ENCODE measurements at regions not wholly inside any gene's neighbourhood (a gene's known extent, or its start where the extent isn't known, plus 50 kb on each side); places are given as distances from the start of the nearest gene placed in this dataset.

GRCh38 chr10:65497837-65498236, 1428.0 kb upstream of the LRRTM3 start:
- Mint-ChIP-seq H3K4me1 (no peaks in the 10 kb centered on the region), H3K9me3 (no peaks in the 10 kb centered on the region)
- H2AFZ ChIP-seq (replicated peaks): no peak overlapping the region

GRCh38 chr10:65500716-65501115, 1425.1 kb upstream of the LRRTM3 start:
- Mint-ChIP-seq H3K27me3 (ENCODE audit: insufficient read depth, low read depth) (no peaks in the 10 kb centered on the region), H3K4me3 (no peak overlapping the region), H3K4me1 (no peaks in the 10 kb centered on the region), H3K36me3 (no peaks in the 10 kb centered on the region), H3K27ac (no peak overlapping the region), H3K9me3 (no peaks in the 10 kb centered on the region)
- H3K36me3 ChIP-seq: no peaks in the 10 kb centered on the region
- no peak for TF ChIP-seq EZH2phosphoT487 (IDR thresholded peaks at IDR 0.05)
- no peak for TF ChIP-seq EZH2 (IDR thresholded peaks at IDR 0.05)
- TF ChIP-seq, protein P1, sequence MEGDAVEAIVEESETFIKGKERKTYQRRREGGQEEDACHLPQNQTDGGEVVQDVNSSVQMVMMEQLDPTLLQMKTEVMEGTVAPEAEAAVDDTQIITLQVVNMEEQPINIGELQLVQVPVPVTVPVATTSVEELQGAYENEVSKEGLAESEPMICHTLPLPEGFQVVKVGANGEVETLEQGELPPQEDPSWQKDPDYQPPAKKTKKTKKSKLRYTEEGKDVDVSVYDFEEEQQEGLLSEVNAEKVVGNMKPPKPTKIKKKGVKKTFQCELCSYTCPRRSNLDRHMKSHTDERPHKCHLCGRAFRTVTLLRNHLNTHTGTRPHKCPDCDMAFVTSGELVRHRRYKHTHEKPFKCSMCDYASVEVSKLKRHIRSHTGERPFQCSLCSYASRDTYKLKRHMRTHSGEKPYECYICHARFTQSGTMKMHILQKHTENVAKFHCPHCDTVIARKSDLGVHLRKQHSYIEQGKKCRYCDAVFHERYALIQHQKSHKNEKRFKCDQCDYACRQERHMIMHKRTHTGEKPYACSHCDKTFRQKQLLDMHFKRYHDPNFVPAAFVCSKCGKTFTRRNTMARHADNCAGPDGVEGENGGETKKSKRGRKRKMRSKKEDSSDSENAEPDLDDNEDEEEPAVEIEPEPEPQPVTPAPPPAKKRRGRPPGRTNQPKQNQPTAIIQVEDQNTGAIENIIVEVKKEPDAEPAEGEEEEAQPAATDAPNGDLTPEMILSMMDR (IDR thresholded peaks at IDR 0.05): no peak
- no peak overlapping the region for H3K9ac ChIP-seq
- H3K27ac ChIP-seq: no peak overlapping the region
- no peaks in the 10 kb centered on the region for H3K79me2 ChIP-seq (ENCODE audit: low read depth)
- no peaks in the 10 kb centered on the region for H3F3A ChIP-seq (ENCODE audit: low read depth)
- no peaks in the 10 kb centered on the region for H3K9me3 ChIP-seq (ENCODE audit: low read depth)
- H3K4me1 ChIP-seq: no peaks in the 10 kb centered on the region
- no peak for DNase-seq (ENCODE audit: low spot score)
- no peak overlapping the region for H2AFZ ChIP-seq (replicated peaks)
- no peak overlapping the region for H3K4me2 ChIP-seq
- H4K20me1 ChIP-seq (ENCODE audit: low read depth): no peaks in the 10 kb centered on the region
- no peak overlapping the region for H3K4me3 ChIP-seq
- H3K27me3 ChIP-seq: no peaks in the 10 kb centered on the region

More at GRCh38 chr10:65497837-65498236, 1428.0 kb upstream of the LRRTM3 start:
- Histone ChIP-seq H3K9me3 (ENCODE audit: low read depth) (no peaks in the 10 kb centered on the region), H3K4me3 (no peak overlapping the region), H3K79me2 (ENCODE audit: low read depth) (no peaks in the 10 kb centered on the region), H3K27me3 (no peaks in the 10 kb centered on the region), H3K4me1 (no peaks in the 10 kb centered on the region), H3K9ac (no peak overlapping the region), H3F3A (ENCODE audit: low read depth) (no peaks in the 10 kb centered on the region), H3K36me3 (no peaks in the 10 kb centered on the region), H4K20me1 (ENCODE audit: low read depth) (no peaks in the 10 kb centered on the region), H3K4me2 (no peak overlapping the region), H3K27ac (no peak overlapping the region)
- H3K36me3 Mint-ChIP-seq: no peaks in the 10 kb centered on the region
- no peak overlapping the region for H3K4me3 Mint-ChIP-seq
- H3K27me3 Mint-ChIP-seq (ENCODE audit: insufficient read depth, low read depth): no peaks in the 10 kb centered on the region
- no peak overlapping the region for H3K27ac Mint-ChIP-seq
- DNase-seq (ENCODE audit: low spot score): no peak
- TF ChIP-seq, protein P1 (IDR thresholded peaks at IDR 0.05): no peak
- TF ChIP-seq EZH2 (IDR thresholded peaks at IDR 0.05) (no peak), EZH2phosphoT487 (IDR thresholded peaks at IDR 0.05) (no peak)

GRCh38 chr10:65501259-65501658, 1424.6 kb upstream of the LRRTM3 start:
- H3K27ac Mint-ChIP-seq: no peak overlapping the region
- Histone ChIP-seq H3K9me3 (ENCODE audit: low read depth) (no peaks in the 10 kb centered on the region), H3K36me3 (no peaks in the 10 kb centered on the region)

More at GRCh38 chr10:65501259-65501658, 1424.6 kb upstream of the LRRTM3 start:
- Histone ChIP-seq H3F3A (ENCODE audit: low read depth) (no peaks in the 10 kb centered on the region), H3K27me3 (no peaks in the 10 kb centered on the region), H3K27ac (no peak overlapping the region), H2AFZ (replicated peaks) (no peak overlapping the region), H3K9ac (no peak overlapping the region), H3K79me2 (ENCODE audit: low read depth) (no peaks in the 10 kb centered on the region), H3K4me1 (no peaks in the 10 kb centered on the region), H4K20me1 (ENCODE audit: low read depth) (no peaks in the 10 kb centered on the region), H3K4me2 (no peak overlapping the region), H3K4me3 (no peak overlapping the region)
- no peak for DNase-seq (ENCODE audit: low spot score)
- no peak overlapping the region for H3K4me3 Mint-ChIP-seq
- H3K4me1 Mint-ChIP-seq: no peaks in the 10 kb centered on the region
- TF ChIP-seq, protein P1 (IDR thresholded peaks at IDR 0.05): no peak
- TF ChIP-seq EZH2 (IDR thresholded peaks at IDR 0.05) (no peak), EZH2phosphoT487 (IDR thresholded peaks at IDR 0.05) (no peak)
- no peaks in the 10 kb centered on the region for H3K9me3 Mint-ChIP-seq
- H3K36me3 Mint-ChIP-seq: no peaks in the 10 kb centered on the region
- H3K27me3 Mint-ChIP-seq (ENCODE audit: insufficient read depth, low read depth): no peaks in the 10 kb centered on the region

Data from neural progenitor cell (in vitro differentiated cells).